ENCODE measurements at regions not wholly inside any gene's neighbourhood (a gene's known extent, or its start where the extent isn't known, plus 50 kb on each side); places are given as distances from the start of the nearest gene placed in this dataset. TPM values are rescaled to one million over a fixed set of nuclear protein-coding genes. Genes with fewer than 3 reads are reported as not detected.

- no peak for DNase-seq (ENCODE audit: low read depth)
Observed at GRCh38 chr20:50459124-50459918, 50.9 kb upstream of the PTPN1 start.

- DNase-seq (ENCODE audit: low read depth) = no peak
Observed at GRCh38 chr20:50460115-50460607, 50.0 kb upstream of the PTPN1 start.

Small RNA genes in the stretch of these regions (small RNA-seq; reads per million reads assigned to genes)
- gene RN7SL636P = not detected

Data from HT1080 (cell line).